ENCODE measurements at regions not wholly inside any gene's neighbourhood (a gene's known extent, or its start where the extent isn't known, plus 50 kb on each side); places are given as distances from the start of the nearest gene placed in this dataset.

- no peak for TF ChIP-seq YY1 (IDR thresholded peaks at IDR 0.05; ENCODE audit: insufficient read depth, insufficient read length)
- no peak for TF ChIP-seq ZNF274 (IDR thresholded peaks at IDR 0.05; ENCODE audit: low read depth, low read length)
Observed at GRCh38 chr1:112264553-112264952, 131.5 kb upstream of the CTTNBP2NL start.
